Keratinocyte (primary cell): ENCODE measurements at regions not wholly inside any gene's neighbourhood (a gene's known extent, or its start where the extent isn't known, plus 50 kb on each side); places are given as distances from the start of the nearest gene placed in this dataset.

Experiments
- DNase-seq: peaks from one replicate; pipeline ENCODE4 v3.0.0-alpha.2; 2011; ENCODE audit warnings: low read depth, missing footprints, low spot score
- FAIRE-seq: peaks from 2 replicates; lab custom pipeline; 2011; peaks lifted over from hg19 to GRCh38; lab: Jason Lieb, UNC
- H2AFZ ChIP-seq: 2 replicates; pipeline ENCODE4 v1.6.0; 2012; ENCODE audit warnings: low read length, control low read depth, inconsistent platforms; ENCODE audit not compliant: control insufficient read depth
- H3K27ac ChIP-seq: 2 replicates; pipeline ENCODE4 v1.5.1; 2011; ENCODE audit warnings: low read length; ENCODE audit not compliant: control insufficient read depth, insufficient read depth
- H3K27me3 ChIP-seq: 3 replicates; pipeline ENCODE4 v1.6.0; 2011; ENCODE audit warnings: low read length; ENCODE audit not compliant: control insufficient read depth, insufficient read depth; ENCODE audit errors: extremely low read depth
- H3K36me3 ChIP-seq, 2 experiments: 2 replicates in 1 of 2; 3 replicates in 1 of 2; pipeline ENCODE4 v1.5.1; 2011; ENCODE audit warnings: low read length in 2 of 2, mild to moderate bottlenecking in 1 of 2; ENCODE audit not compliant: control insufficient read depth in 2 of 2, insufficient read depth in 2 of 2; ENCODE audit errors: extremely low read depth in 1 of 2
- H3K4me1 ChIP-seq: 3 replicates; pipeline ENCODE4 v1.5.1; 2011; ENCODE audit warnings: low read length; ENCODE audit not compliant: control insufficient read depth, insufficient read depth; ENCODE audit errors: extremely low read depth
- H3K4me2 ChIP-seq: 3 replicates; pipeline ENCODE4 v1.6.0; 2011; ENCODE audit warnings: low read depth, low read length; ENCODE audit not compliant: control insufficient read depth, insufficient read depth; ENCODE audit errors: extremely low read depth
- H3K4me3 ChIP-seq, 3 experiments: fragments of 200-600 bp in 1 of 3; sonication (generic) in 1 of 3; 2 replicates in 2 of 3; 3 replicates in 1 of 3; pipeline ENCODE4 v1.5.1; 2011 to 2016; ENCODE audit warnings: low read length in 3 of 3, mild to moderate bottlenecking in 3 of 3, control low read depth in 2 of 3, inconsistent platforms in 1 of 3, low read depth in 1 of 3, mixed read lengths in 1 of 3, mixed run types in 1 of 3, moderate library complexity in 1 of 3; ENCODE audit not compliant: control insufficient read depth in 2 of 3, insufficient read depth in 2 of 3; ENCODE audit errors: extremely low read depth in 1 of 3
- H3K79me2 ChIP-seq: 2 replicates; pipeline ENCODE4 v1.6.0; 2012; ENCODE audit warnings: low read length; ENCODE audit not compliant: control insufficient read depth, insufficient read depth
- H3K9ac ChIP-seq: 3 replicates; pipeline ENCODE4 v1.6.0; 2011; ENCODE audit warnings: low read length; ENCODE audit not compliant: control insufficient read depth, insufficient read depth; ENCODE audit errors: extremely low read depth
- H3K9me1 ChIP-seq: 3 replicates; pipeline ENCODE4 v1.6.0; 2011; ENCODE audit warnings: low read length; ENCODE audit not compliant: control insufficient read depth, insufficient read depth; ENCODE audit errors: extremely low read depth
- H3K9me3 ChIP-seq: 2 replicates; pipeline ENCODE4 v1.5.1; 2012; ENCODE audit warnings: low read depth, low read length; ENCODE audit not compliant: control insufficient read depth
- H4K20me1 ChIP-seq: 3 replicates; pipeline ENCODE4 v1.6.0; 2011; ENCODE audit warnings: low read length; ENCODE audit not compliant: control insufficient read depth, insufficient read depth; ENCODE audit errors: extremely low read depth
- CTCF ChIP-seq, 3 experiments: IDR thresholded peaks in 1 of 3; conservative IDR thresholded peaks in 1 of 3; optimal IDR thresholded peaks in 1 of 3; 2 replicates in 2 of 3; 3 replicates in 1 of 3; pipeline versions ENCODE3 to v1.5.1; 2011; ENCODE audit warnings: low read length in 3 of 3, mild to moderate bottlenecking in 3 of 3, moderate library complexity in 2 of 3, control low read depth in 1 of 3, inconsistent platforms in 1 of 3; ENCODE audit not compliant: insufficient read depth in 2 of 3; ENCODE audit errors: extremely low read depth in 1 of 3
- EZH2 ChIP-seq: IDR thresholded peaks from one replicate; pipeline ENCODE4 v1.6.1; 2012; ENCODE audit warnings: inconsistent platforms, mild to moderate bottlenecking, low read length, moderate library complexity
- dilution Hi-C: fragments of 300-500 bp; cut with MboI; formaldehyde crosslinking; loops from one replicate; pipeline ENCODE4 v1.7.0; 2020; ENCODE audit warnings: low sequenced_read_pairs; ENCODE audit not compliant: extremely low pct_ligation_motif_present

GRCh38 chr11:38795027-38795426 lies 2197.0 kb upstream of the RAG2 start:
- dilution Hi-C loops, result no loop called here
- TF ChIP-seq CTCF (optimal IDR thresholded peaks at IDR 0.05 in 1 of 3, IDR thresholded peaks at IDR 0.05 in 1 of 3, conservative IDR thresholded peaks at IDR 0.05 in 1 of 3; ENCODE audit: extremely low read depth in 1 of 3, insufficient read depth in 2 of 3, low read length in 3 of 3) (no peak), EZH2 (no peak)
- no peaks in the 10 kb centered on the region for H3K4me1 ChIP-seq
- DNase-seq (no peak), FAIRE-seq (no peak)
- no peaks in the 10 kb centered on the region for H3K9me3 ChIP-seq
- H3K9me1 ChIP-seq, result no peaks in the 10 kb centered on the region
- H3K4me3 ChIP-seq, result no peak overlapping the region
- no peak overlapping the region for H3K4me2 ChIP-seq
- H2AFZ ChIP-seq, result no peak overlapping the region
- H3K9ac ChIP-seq, result no peak overlapping the region
- H3K27me3 ChIP-seq, result no peaks in the 10 kb centered on the region
- H3K27ac ChIP-seq, result no peak overlapping the region
- no peaks in the 10 kb centered on the region for H3K36me3 ChIP-seq
- no peaks in the 10 kb centered on the region for H3K79me2 ChIP-seq
- H4K20me1 ChIP-seq, result no peaks in the 10 kb centered on the region

- Histone ChIP-seq H3K79me2 (no peaks in the 10 kb centered on the region), H3K4me2 (no peak overlapping the region), H3K36me3 (no peaks in the 10 kb centered on the region), H4K20me1 (no peaks in the 10 kb centered on the region), H3K4me3 (no peak overlapping the region), H3K27ac (no peak overlapping the region), H3K9ac (no peak overlapping the region), H2AFZ (no peak overlapping the region), H3K9me3 (no peaks in the 10 kb centered on the region), H3K27me3 (no peaks in the 10 kb centered on the region), H3K9me1 (no peaks in the 10 kb centered on the region), H3K4me1 (no peaks in the 10 kb centered on the region)
- no peak for FAIRE-seq
- no peak for DNase-seq
- dilution Hi-C loops, result no loop called here
- TF ChIP-seq CTCF (optimal IDR thresholded peaks at IDR 0.05 in 1 of 3, IDR thresholded peaks at IDR 0.05 in 1 of 3, conservative IDR thresholded peaks at IDR 0.05 in 1 of 3; ENCODE audit: extremely low read depth in 1 of 3, insufficient read depth in 2 of 3, low read length in 3 of 3) (peak; percentile 62 to 67 (median 66)), EZH2 (no peak)
These were observed 2193.4 kb upstream of the RAG2 start for GRCh38 chr11:38791346-38791961.
